B cell (primary cell): ENCODE measurements at regions not wholly inside any gene's neighbourhood (a gene's known extent, or its start where the extent isn't known, plus 50 kb on each side); places are given as distances from the start of the nearest gene placed in this dataset.

Experiments used
- ATAC-seq: fragments of 200-7000 bp; cut with Tn5 transposase; one replicate; pipeline ENCODE4 v1.10.0; 2021; ENCODE audit warnings: low read depth, mild to moderate bottlenecking, moderate number of reproducible peaks, moderate library complexity
- CTCF ChIA-PET: fragments of 350-600 bp; sonication (Branson Sonifier 250); formaldehyde crosslinking; loops from one replicate; lab custom pipeline; 2021; ENCODE audit warnings: antibody characterized with exemption, inconsistent platforms; lab: Charles Lee
- POLR2A ChIA-PET: fragments of 350-600 bp; sonication (Branson Sonifier 250); formaldehyde crosslinking; loops from one replicate; lab custom pipeline; 2021; ENCODE audit warnings: antibody characterized with exemption; lab: Charles Lee
- DNase-seq: peaks from one replicate; pipeline ENCODE4 v3.0.0; 2013
- H2AFZ ChIP-seq: 2 replicates; pipeline ENCODE4 v1.6.1; 2012; ENCODE audit warnings: mild to moderate bottlenecking, low read depth, low read length; ENCODE audit not compliant: insufficient read depth, poor library complexity, severe bottlenecking
- H3K27ac ChIP-seq, 2 donors: 1 replicate in 1 of 2; 2 replicates in 1 of 2; pipeline ENCODE4 v1.5.1; 2012 to 2013; ENCODE audit warnings: low read length in 2 of 2, mild to moderate bottlenecking in 2 of 2, moderate library complexity in 1 of 2
- H3K27me3 ChIP-seq, 4 experiments: fragments of 200-600 bp in 1 of 4; sonication (generic) in 1 of 4; replicated peaks in 1 of 4; 1 replicate in 2 of 4; 2 replicates in 2 of 4; pipeline versions ENCODE4 v1.6.1 to v1.7.0; 2013 to 2016; ENCODE audit warnings: low read length in 3 of 4, mild to moderate bottlenecking in 2 of 4, mixed read lengths in 1 of 4, moderate library complexity in 1 of 4; ENCODE audit not compliant: insufficient read depth in 4 of 4, control insufficient read depth in 3 of 4; ENCODE audit errors: control extremely low read depth in 1 of 4
- H3K36me3 ChIP-seq, 2 experiments: replicated peaks in 1 of 2; 1 replicate in 1 of 2; 2 replicates in 1 of 2; pipeline versions ENCODE4 v1.6.1 to v1.7.1; 2013; ENCODE audit warnings: low read length in 1 of 2; ENCODE audit not compliant: insufficient read depth in 2 of 2, control insufficient read depth in 1 of 2; ENCODE audit errors: control extremely low read depth in 1 of 2, extremely low read depth in 1 of 2
- H3K4me1 ChIP-seq, 2 donors: fragments of 200-600 bp in 1 of 2; sonication (generic) in 1 of 2; 1 replicate in 1 of 2; 2 replicates in 1 of 2; pipeline versions ENCODE4 v1.5.1 to v1.6.1; 2013 to 2017; ENCODE audit warnings: low read length in 2 of 2; ENCODE audit not compliant: control insufficient read depth in 2 of 2, insufficient read depth in 2 of 2
- H3K4me2 ChIP-seq: replicated peaks from 2 replicates; pipeline ENCODE3; 2012; ENCODE audit warnings: mild to moderate bottlenecking, low read depth, low read length; ENCODE audit not compliant: poor library complexity, severe bottlenecking
- H3K4me3 ChIP-seq, 5 experiments: fragments of 200-600 bp in 1 of 5; sonication (generic) in 1 of 5; 1 replicate in 3 of 5; 2 replicates in 2 of 5; pipeline versions ENCODE4 v1.5.1 to v1.7.0; 2011 to 2016; ENCODE audit warnings: low read length in 4 of 5, mild to moderate bottlenecking in 4 of 5, low read depth in 2 of 5, control low read depth in 1 of 5, moderate library complexity in 1 of 5; ENCODE audit not compliant: insufficient read depth in 1 of 5; ENCODE audit errors: control extremely low read depth in 1 of 5, extremely low read depth in 1 of 5
- H3K79me2 ChIP-seq: fragments of 200-600 bp; sonication (generic); one replicate; pipeline ENCODE4 v1.6.0; 2016; ENCODE audit warnings: low read length; ENCODE audit not compliant: control insufficient read depth, insufficient read depth
- H3K9ac ChIP-seq: fragments of 200-600 bp; sonication (generic); 2 replicates; pipeline ENCODE4 v1.6.1; 2017; ENCODE audit warnings: mild to moderate bottlenecking, low read length, moderate library complexity
- H3K9me3 ChIP-seq, 3 donors: one replicate each; pipeline versions ENCODE4 v1.6.1 to v1.7.1; 2013; ENCODE audit warnings: low read length in 2 of 3; ENCODE audit not compliant: control insufficient read depth in 2 of 3, insufficient read depth in 1 of 3; ENCODE audit errors: control extremely low read depth in 1 of 3
- H4K20me1 ChIP-seq: 2 replicates; pipeline ENCODE4 v1.6.0; 2012; ENCODE audit warnings: mild to moderate bottlenecking, low read length; ENCODE audit not compliant: insufficient read depth, control insufficient read depth, poor library complexity, severe bottlenecking
- H3K27ac Mint-ChIP-seq: one replicate; pipeline ENCODE4 v1.8.0; 2021; ENCODE audit warnings: mixed read lengths
- H3K27me3 Mint-ChIP-seq: one replicate; pipeline ENCODE4 v1.8.0; 2021; ENCODE audit warnings: mixed read lengths
- H3K4me1 Mint-ChIP-seq: one replicate; pipeline ENCODE4 v1.8.0; 2021; ENCODE audit warnings: mixed read lengths
- H3K4me3 Mint-ChIP-seq: one replicate; pipeline ENCODE4 v1.8.0; 2021; ENCODE audit warnings: mixed read lengths
- H3K9me3 Mint-ChIP-seq: one replicate; pipeline ENCODE4 v1.8.0; 2022; ENCODE audit warnings: mixed read lengths; ENCODE audit not compliant: insufficient read depth
- CTCF ChIP-seq: fragments of 200-600 bp; IDR thresholded peaks from one replicate; pipeline ENCODE4 v1.8.0; 2022; ENCODE audit warnings: antibody characterized with exemption, mild to moderate bottlenecking
- EZH2 ChIP-seq: IDR thresholded peaks from 2 replicates; pipeline ENCODE4 v1.6.1; 2012; ENCODE audit warnings: borderline replicate concordance, low read depth, mild to moderate bottlenecking, moderate library complexity, low read length; ENCODE audit not compliant: insufficient read depth, poor library complexity, severe bottlenecking
- WGBS: methylation state at CpG from one replicate; pipeline ENCODE4 v1.1.5; 2013; ENCODE audit warnings: missing lambda C conversion rate; ENCODE audit not compliant: insufficient coverage; 5-methylcytosine and 5-hydroxymethylcytosine counted together
- intact Hi-C: fragments of 100-400 bp; cut with micrococcal nuclease; formaldehyde crosslinking; loops from one replicate; pipeline ENCODE4 v1.10.0; 2022

GRCh38 chr15:70358871-70359647 lies 261.3 kb upstream of the TLE3 start:
- intact Hi-C loops: no loop called here

More at GRCh38 chr15:70358871-70359647, 261.3 kb upstream of the TLE3 start:
- TF ChIP-seq CTCF (no peak), EZH2 (no peak)
- H3K9me3 Mint-ChIP-seq: no peaks in the 10 kb centered on the region
- Histone ChIP-seq H3K4me1 (peaks cover 3 to 9% of the 10 kb centered on the region in 2 donors), H3K4me2 (no peak overlapping the region), H4K20me1 (no peaks in the 10 kb centered on the region), H3K9me3 (peaks cover 0 to 3% (median 0%) of the 10 kb centered on the region in 3 donors), H3K79me2 (no peaks in the 10 kb centered on the region), H2AFZ (no peak overlapping the region), H3K9ac (no peak overlapping the region), H3K4me3 (no peak overlapping the region), H3K27me3 (peaks cover 0 to 3% (median 0%) of the 10 kb centered on the region in 4 experiments), H3K27ac (no peak overlapping the region), H3K36me3 (no peaks in the 10 kb centered on the region)
- WGBS: 100% methylated on average over 12 of the region's 14 CpGs
- no peak overlapping the region for H3K4me3 Mint-ChIP-seq
- no peak for ATAC-seq
- ChIA-PET POLR2A (no interaction called here), CTCF (no interaction called here)
- H3K27ac Mint-ChIP-seq: no peak overlapping the region
- peaks cover 9% of the 10 kb centered on the region for H3K4me1 Mint-ChIP-seq
- DNase-seq: no peak
- peaks cover 3% of the 10 kb centered on the region for H3K27me3 Mint-ChIP-seq
